Adrenal gland (tissue), 9 donors: ENCODE measurements at regions not wholly inside any gene's neighbourhood (a gene's known extent, or its start where the extent isn't known, plus 50 kb on each side); places are given as distances from the start of the nearest gene placed in this dataset.
A peak's percentile ranks its signal among the peaks of the same experiment; 100 is the strongest.

Experiments used
- DNase-seq, 7 donors: peaks; one replicate each; pipeline ENCODE4 v3.0.0-alpha.2; 2019 to 2020
- H3K27ac ChIP-seq, 5 donors: fragments of 200-600 bp; sonication (generic) in 4 of 5; 1 replicate in 3 of 5; 2 replicates in 2 of 5; pipeline versions ENCODE4 v1.5.1 to v1.8.0; 2016 to 2020; ENCODE audit warnings: mild to moderate bottlenecking in 1 of 5
- H3K27me3 ChIP-seq: fragments of 200-600 bp; 2 replicates; pipeline ENCODE4 v1.8.0; 2021
- H3K36me3 ChIP-seq, 2 donors: fragments of 200-600 bp; replicated peaks in 1 of 2; 1 replicate in 1 of 2; 2 replicates in 1 of 2; pipeline versions ENCODE4 v1.5.1 to v1.8.0; 2018 to 2022
- H3K4me1 ChIP-seq, 2 donors: fragments of 200-600 bp; replicated peaks in 1 of 2; 1 replicate in 1 of 2; 2 replicates in 1 of 2; pipeline versions ENCODE4 v1.5.1 to v1.8.0; 2018 to 2021
- H3K4me3 ChIP-seq, 4 donors: fragments of 200-600 bp; sonication (generic) in 3 of 4; one replicate each; pipeline ENCODE4 v1.5.1; 2016 to 2018
- H3K9me3 ChIP-seq, 3 donors: fragments of 200-600 bp; sonication (generic) in 1 of 3; replicated peaks in 1 of 3; 1 replicate in 2 of 3; 2 replicates in 1 of 3; pipeline versions ENCODE4 v1.5.1 to v1.8.0; 2016 to 2021
- POLR2A ChIP-seq, 2 donors: fragments of 450-650 bp; IDR thresholded peaks; one replicate each; pipeline ENCODE4 v1.6.1; 2017; ENCODE audit warnings: antibody characterized with exemption in 2 of 2, mild to moderate bottlenecking in 2 of 2, moderate library complexity in 1 of 2
- WGBS, 4 donors: extraction: QIAGEN DNeasy Blood & Tissue Kit in 2 of 4; methylation state at CpG; one replicate each; pipeline versions ENCODE4 v1.1.5 to v1.1.7; 2013 to 2017; 5-methylcytosine and 5-hydroxymethylcytosine counted together
- intact Hi-C, 2 donors: fragments of 100-400 bp; cut with DNase I; formaldehyde crosslinking; loops; one replicate each; pipeline versions ENCODE4 v1.14.1 to v1.15.0; 2022 to 2023
- TF ChIP-seq, protein P1 (sequence below), 6 experiments: fragments of 450-650 bp in 4 of 6; fragments of 200-600 bp in 2 of 6; sonication (generic) in 1 of 6; IDR thresholded peaks; 1 replicate in 5 of 6; 2 replicates in 1 of 6; pipeline versions ENCODE4 v1.5.1 to v1.8.0; 2016 to 2021; ENCODE audit warnings: antibody characterized with exemption in 6 of 6, mild to moderate bottlenecking in 2 of 6, moderate library complexity in 1 of 6
- donor health status: healthy with polysubstance abuse.
- donor health status: Bipolar disorder and iron deficiency.
- donor health status: DM: yes; HTN: yes; CAD: no.
- donor health status: DM: no; HTN: no; CAD: no.
- donor health status: DM: no; HTN: no; CAD: no.

DNA sequence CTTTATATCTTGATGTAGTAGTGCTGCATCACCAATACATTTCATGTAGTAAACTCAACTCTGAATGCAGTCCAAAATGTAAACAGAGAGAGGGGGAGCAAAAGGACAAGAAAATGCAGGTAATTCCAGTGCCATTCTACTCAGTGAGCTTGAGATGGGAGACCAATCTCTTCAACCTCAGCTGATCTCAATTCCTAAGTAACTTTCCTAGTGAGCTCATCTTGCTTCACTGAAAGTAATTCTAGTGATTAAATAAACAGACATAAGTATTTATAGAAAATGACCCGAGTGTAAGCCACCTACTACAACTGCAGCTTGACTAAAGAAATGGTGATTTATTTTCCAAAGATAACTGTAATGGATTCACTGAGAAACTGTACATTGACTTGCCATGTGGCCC, 424.5 kb downstream of the DMRT2 start:
- no peaks in the 10 kb centered on the region for H3K4me1 ChIP-seq
- no peaks in the 10 kb centered on the region for H3K27me3 ChIP-seq
- intact Hi-C loops, result no loop called here
- H3K36me3 ChIP-seq, result no peaks in the 10 kb centered on the region
- DNase-seq, result no peak
- no peak overlapping the region for H3K4me3 ChIP-seq
- 11 to 40% (median 26%) methylated on average over 1 of the region's 1 CpG for WGBS, 4 donors
- H3K9me3 ChIP-seq, result no peaks in the 10 kb centered on the region
- no peak overlapping the region for H3K27ac ChIP-seq
- TF ChIP-seq POLR2A (IDR thresholded peaks at IDR 0.05), result no peak
- TF ChIP-seq, protein P1, sequence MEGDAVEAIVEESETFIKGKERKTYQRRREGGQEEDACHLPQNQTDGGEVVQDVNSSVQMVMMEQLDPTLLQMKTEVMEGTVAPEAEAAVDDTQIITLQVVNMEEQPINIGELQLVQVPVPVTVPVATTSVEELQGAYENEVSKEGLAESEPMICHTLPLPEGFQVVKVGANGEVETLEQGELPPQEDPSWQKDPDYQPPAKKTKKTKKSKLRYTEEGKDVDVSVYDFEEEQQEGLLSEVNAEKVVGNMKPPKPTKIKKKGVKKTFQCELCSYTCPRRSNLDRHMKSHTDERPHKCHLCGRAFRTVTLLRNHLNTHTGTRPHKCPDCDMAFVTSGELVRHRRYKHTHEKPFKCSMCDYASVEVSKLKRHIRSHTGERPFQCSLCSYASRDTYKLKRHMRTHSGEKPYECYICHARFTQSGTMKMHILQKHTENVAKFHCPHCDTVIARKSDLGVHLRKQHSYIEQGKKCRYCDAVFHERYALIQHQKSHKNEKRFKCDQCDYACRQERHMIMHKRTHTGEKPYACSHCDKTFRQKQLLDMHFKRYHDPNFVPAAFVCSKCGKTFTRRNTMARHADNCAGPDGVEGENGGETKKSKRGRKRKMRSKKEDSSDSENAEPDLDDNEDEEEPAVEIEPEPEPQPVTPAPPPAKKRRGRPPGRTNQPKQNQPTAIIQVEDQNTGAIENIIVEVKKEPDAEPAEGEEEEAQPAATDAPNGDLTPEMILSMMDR (IDR thresholded peaks at IDR 0.05), result no peak

DNA sequence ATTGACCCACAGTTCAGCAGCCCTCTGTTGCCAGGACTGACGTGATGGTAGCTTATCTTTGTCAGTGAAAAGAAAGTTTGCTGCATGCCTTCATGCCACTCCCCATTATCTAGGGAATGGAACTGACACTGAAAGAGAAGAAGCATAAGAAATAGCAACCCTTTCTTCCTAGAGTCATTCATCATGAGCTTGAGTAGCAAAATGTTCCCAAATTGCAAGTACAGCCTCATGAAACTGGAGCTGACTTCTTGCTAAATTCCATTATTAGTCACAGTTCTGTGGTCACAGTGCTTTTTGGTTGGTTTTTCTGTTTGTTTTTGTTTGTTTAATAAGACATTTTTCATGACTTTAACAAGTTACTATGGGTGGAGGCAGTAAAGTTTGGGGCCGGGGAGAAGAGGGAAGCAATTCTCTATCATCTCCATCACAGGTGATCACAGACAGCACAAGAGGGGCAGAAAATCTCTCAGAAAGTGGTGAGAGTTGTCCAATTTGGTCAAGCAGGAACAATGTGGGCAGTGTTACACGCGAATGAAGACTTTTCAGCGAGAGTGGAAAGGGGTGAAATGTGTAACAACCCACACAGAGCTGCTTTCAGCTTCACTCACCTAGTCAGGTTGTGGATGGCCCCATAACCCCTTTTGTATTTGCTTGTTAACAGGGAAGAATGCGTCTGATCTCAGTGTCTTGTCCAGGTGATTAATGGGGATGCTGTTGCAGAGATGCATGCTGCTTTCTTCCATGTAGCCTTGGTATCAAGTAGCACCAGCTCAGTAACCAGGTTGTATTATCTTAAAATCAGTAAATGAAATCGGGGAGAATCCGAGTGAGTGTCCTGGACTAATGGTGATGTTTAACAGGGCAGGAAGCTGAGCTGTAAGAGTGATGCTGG, 440.4 kb downstream of the DMRT2 start:
- H3K4me1 ChIP-seq, result no peaks in the 10 kb centered on the region
- peak in 3 of 7 donors; percentile 11 to 55 (median 15) for DNase-seq

DNA sequence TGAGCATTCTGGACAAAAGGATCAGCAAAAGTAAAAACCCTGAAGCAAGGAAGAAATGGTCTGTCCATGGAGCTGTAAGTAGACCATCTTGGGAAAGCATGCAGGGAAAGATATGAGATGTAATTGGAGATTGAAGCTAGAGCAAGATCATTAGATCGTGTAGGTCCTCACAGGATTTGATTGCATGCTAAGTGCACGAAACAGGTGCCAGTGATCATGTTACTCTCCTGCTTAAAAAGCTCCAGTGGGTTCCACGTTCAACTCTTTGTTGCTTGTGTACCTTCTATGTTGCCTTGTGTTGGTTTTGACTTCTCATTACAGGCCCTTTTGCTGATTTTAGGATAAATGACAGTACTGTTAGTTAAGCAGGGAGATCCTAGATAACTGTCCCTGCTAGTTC, 442.0 kb downstream of the DMRT2 start:
- H3K27me3 ChIP-seq, result no peaks in the 10 kb centered on the region
- 80 to 89% (median 85%) methylated on average over 3 of the region's 3 CpGs for WGBS, 4 donors

More for the DNA sequence above, 440.4 kb downstream of the DMRT2 start:
- H3K4me3 ChIP-seq, result no peak overlapping the region
- TF ChIP-seq, protein P1 (IDR thresholded peaks at IDR 0.05), result no peak
- TF ChIP-seq POLR2A (IDR thresholded peaks at IDR 0.05), result no peak
- peak overlapping the region in 1 of 5 donors; percentile 42 for H3K27ac ChIP-seq
- WGBS, 4 donors, result 53 to 59% (median 55%) methylated on average over 8 of the region's 8 CpGs
- intact Hi-C loops, result no loop called here
- no peaks in the 10 kb centered on the region for H3K36me3 ChIP-seq
- no peaks in the 10 kb centered on the region for H3K9me3 ChIP-seq
- no peaks in the 10 kb centered on the region for H3K27me3 ChIP-seq

GRCh38 chr9:1495282-1496030, 445.3 kb downstream of the DMRT2 start:
- no peak for TF ChIP-seq POLR2A (IDR thresholded peaks at IDR 0.05)
- TF ChIP-seq, protein P1 (IDR thresholded peaks at IDR 0.05), result no peak
- Histone ChIP-seq H3K36me3 (no peaks in the 10 kb centered on the region), H3K27ac (no peak overlapping the region), H3K27me3 (no peaks in the 10 kb centered on the region), H3K9me3 (no peaks in the 10 kb centered on the region), H3K4me1 (no peaks in the 10 kb centered on the region), H3K4me3 (no peak overlapping the region)
- DNase-seq, result no peak
- intact Hi-C loops, result no loop called here
- WGBS, 4 donors, result 71 to 85% (median 75%) methylated on average over 2 of the region's 2 CpGs

More for the DNA sequence above, 442.0 kb downstream of the DMRT2 start:
- H3K4me1 ChIP-seq, result no peaks in the 10 kb centered on the region
- H3K36me3 ChIP-seq, result no peaks in the 10 kb centered on the region
- DNase-seq, result no peak
- intact Hi-C loops, result no loop called here
- H3K4me3 ChIP-seq, result no peak overlapping the region
- TF ChIP-seq POLR2A (IDR thresholded peaks at IDR 0.05), result no peak
- TF ChIP-seq, protein P1 (IDR thresholded peaks at IDR 0.05), result no peak
- H3K9me3 ChIP-seq, result no peaks in the 10 kb centered on the region
- no peak overlapping the region for H3K27ac ChIP-seq
